H1 (cell line): ENCODE measurements at regions not wholly inside any gene's neighbourhood (a gene's known extent, or its start where the extent isn't known, plus 50 kb on each side); places are given as distances from the start of the nearest gene placed in this dataset.

Experiments
- ASH2L ChIP-seq: fragments of 200-600, 300-600 bp; sonication (generic); IDR thresholded peaks from one replicate; pipeline ENCODE4 v1.7.1; 2017; ENCODE audit warnings: low read length
- BACH1 ChIP-seq: IDR thresholded peaks from 2 replicates; pipeline ENCODE4 v1.6.1; 2012; ENCODE audit warnings: low read length, improper control_type of control experiment
- CEBPB ChIP-seq: IDR thresholded peaks from 2 replicates; pipeline ENCODE4 v1.6.1; 2012; ENCODE audit warnings: low read depth, low read length
- CHD7 ChIP-seq: fragments of 300-600 bp; sonication (generic); IDR thresholded peaks from 2 replicates; pipeline ENCODE4 v1.7.1; 2012; ENCODE audit warnings: low read length, moderate library complexity, mild to moderate bottlenecking, inconsistent platforms; ENCODE audit not compliant: insufficient replicate concordance
- FOSL1 ChIP-seq: IDR thresholded peaks from 2 replicates; pipeline ENCODE4 v1.6.1; 2011; ENCODE audit warnings: mild to moderate bottlenecking, low read depth, low read length, moderate library complexity; ENCODE audit not compliant: insufficient read depth
- RBBP5 ChIP-seq: IDR thresholded peaks from 2 replicates; pipeline ENCODE4 v1.7.1; 2012; ENCODE audit warnings: low read depth, mild to moderate bottlenecking, inconsistent platforms, low read length, moderate library complexity, borderline replicate concordance
- SP4 ChIP-seq: IDR thresholded peaks from 2 replicates; pipeline ENCODE4 v1.6.1; 2012; ENCODE audit warnings: low read length, inconsistent platforms
- TCF12 ChIP-seq: IDR thresholded peaks from 2 replicates; pipeline ENCODE4 v1.6.1; 2011; ENCODE audit warnings: low read depth, mild to moderate bottlenecking, low read length
- TF ChIP-seq, protein P1 (sequence below): IDR thresholded peaks from 2 replicates; pipeline ENCODE4 v1.6.1; 2011; ENCODE audit warnings: low read depth, mild to moderate bottlenecking, low read length; ENCODE audit not compliant: insufficient read depth

- TF ChIP-seq CHD7 = no peak
- TF ChIP-seq SP4 = no peak
- TF ChIP-seq TCF12 = no peak
- TF ChIP-seq BACH1 = no peak
- no peak for TF ChIP-seq FOSL1
- no peak for TF ChIP-seq RBBP5
- TF ChIP-seq, protein P1, sequence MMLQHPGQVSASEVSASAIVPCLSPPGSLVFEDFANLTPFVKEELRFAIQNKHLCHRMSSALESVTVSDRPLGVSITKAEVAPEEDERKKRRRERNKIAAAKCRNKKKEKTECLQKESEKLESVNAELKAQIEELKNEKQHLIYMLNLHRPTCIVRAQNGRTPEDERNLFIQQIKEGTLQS = no peak
- TF ChIP-seq CEBPB = no peak
- TF ChIP-seq ASH2L = no peak
Observed at GRCh38 chr12:33671676-33672075, 232.1 kb upstream of the SYT10 start (continued).
